ENCODE measurements at regions not wholly inside any gene's neighbourhood (a gene's known extent, or its start where the extent isn't known, plus 50 kb on each side); places are given as distances from the start of the nearest gene placed in this dataset.

DNA sequence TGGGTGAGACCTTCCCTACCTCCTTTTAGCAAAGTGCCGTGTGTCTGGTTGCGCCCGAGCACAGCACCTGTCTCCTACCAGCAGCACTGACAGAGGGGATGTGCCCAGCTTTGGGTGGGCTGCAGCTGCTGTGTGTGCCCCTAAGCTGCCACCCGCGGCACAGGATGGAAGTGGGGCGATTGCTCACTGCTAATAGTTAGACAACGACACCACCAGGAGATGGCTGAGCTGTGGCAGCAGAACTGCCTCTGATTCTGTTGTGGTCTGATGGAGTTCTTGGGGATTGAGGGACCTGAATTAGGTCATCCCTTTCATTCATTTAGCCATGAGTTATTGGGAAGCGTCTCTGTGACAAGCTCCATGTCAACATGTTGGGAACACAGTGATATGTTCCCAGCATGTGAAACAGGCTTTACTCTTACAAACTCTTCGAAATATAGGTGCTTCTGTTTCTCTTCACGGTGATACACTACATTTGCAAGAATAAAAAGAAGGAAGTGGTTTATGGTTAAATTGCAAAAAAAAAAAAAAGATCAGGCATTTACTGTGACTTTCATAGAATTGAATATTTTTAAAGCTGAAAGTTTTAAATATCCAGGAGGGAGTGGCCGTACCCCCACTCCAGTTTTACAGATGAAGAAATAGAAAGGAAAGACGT, 184.4 kb downstream of the MAF start:
- H3K4me1 ChIP-seq: peaks cover 16% of the 10 kb centered on the region
- H3K9me3 ChIP-seq: no peaks in the 10 kb centered on the region
- TF ChIP-seq CTCF (IDR thresholded peaks at IDR 0.05): no peak
- no peaks in the 10 kb centered on the region for H3K36me3 ChIP-seq
- intact Hi-C loops (cut with DNase I): no loop called here
- DNase-seq (no peak), ATAC-seq (no peak)
- H3K27ac ChIP-seq: no peak overlapping the region
- no peaks in the 10 kb centered on the region for H3K27me3 ChIP-seq
- no peak overlapping the region for H3K4me3 ChIP-seq

DNA sequence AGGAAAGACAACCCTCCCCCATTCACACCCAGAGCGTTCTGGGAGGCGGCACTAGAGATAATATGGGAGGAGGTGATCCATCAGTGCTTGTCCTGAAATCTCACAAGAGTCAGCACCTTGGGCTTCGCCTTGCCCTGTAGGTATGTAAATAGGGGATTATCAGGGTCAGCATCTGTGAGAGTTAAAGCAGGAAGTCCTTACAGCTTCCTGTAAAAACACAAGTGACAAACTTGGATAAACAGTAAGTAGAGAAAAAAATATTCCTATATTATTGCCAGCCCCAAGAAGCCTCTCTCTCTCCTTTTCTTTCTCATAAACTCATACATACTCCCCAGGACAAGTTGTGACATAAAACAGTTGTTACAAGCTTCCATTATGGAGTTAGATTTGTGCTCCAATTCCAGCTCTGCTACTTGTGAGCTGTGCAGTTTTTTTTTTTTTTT, 187.7 kb downstream of the MAF start:
- H3K27ac ChIP-seq: no peak overlapping the region
- H3K9me3 ChIP-seq: no peaks in the 10 kb centered on the region
- H3K4me1 ChIP-seq: peaks cover 5% of the 10 kb centered on the region
- no peaks in the 10 kb centered on the region for H3K27me3 ChIP-seq
- no peak for ATAC-seq
- H3K4me3 ChIP-seq: no peak overlapping the region
- H3K36me3 ChIP-seq: no peaks in the 10 kb centered on the region
- no peak for DNase-seq
- intact Hi-C loops (cut with DNase I): no loop called here
- TF ChIP-seq CTCF (IDR thresholded peaks at IDR 0.05): no peak

DNA sequence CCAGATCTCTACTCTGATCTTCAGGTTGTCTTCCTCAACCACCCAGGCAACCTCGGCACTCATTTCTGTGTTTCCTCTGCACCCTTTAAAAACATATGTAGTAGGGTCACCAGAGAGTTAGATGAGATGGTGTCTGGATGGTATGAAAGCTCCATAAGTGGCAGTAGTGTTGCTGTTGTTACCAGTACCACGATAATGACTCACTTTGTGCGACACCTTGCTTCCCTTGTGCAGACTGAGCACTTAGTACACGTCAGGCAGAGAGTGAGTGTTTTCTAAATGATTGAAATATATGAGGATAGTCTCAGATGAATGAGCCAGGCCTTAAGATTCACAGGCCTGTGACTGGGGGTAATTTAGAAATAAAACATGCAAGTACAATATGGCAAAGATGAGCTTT, 188.7 kb downstream of the MAF start:
- Histone ChIP-seq H3K9me3 (no peaks in the 10 kb centered on the region), H3K4me3 (no peak overlapping the region), H3K4me1 (no peaks in the 10 kb centered on the region), H3K27ac (no peak overlapping the region), H3K36me3 (no peaks in the 10 kb centered on the region), H3K27me3 (no peaks in the 10 kb centered on the region)
- ATAC-seq (no peak), DNase-seq (no peak)
- intact Hi-C loops (cut with DNase I): no loop called here
- no peak for TF ChIP-seq CTCF (IDR thresholded peaks at IDR 0.05)

GRCh38 chr16:79411357-79411756, 189.2 kb downstream of the MAF start:
- Histone ChIP-seq H3K36me3 (no peaks in the 10 kb centered on the region), H3K9me3 (no peaks in the 10 kb centered on the region), H3K4me1 (no peaks in the 10 kb centered on the region), H3K4me3 (no peak overlapping the region), H3K27me3 (no peaks in the 10 kb centered on the region), H3K27ac (no peak overlapping the region)
- no peak for ATAC-seq
- DNase-seq: no peak
- intact Hi-C loops (cut with DNase I): no loop called here
- TF ChIP-seq CTCF (IDR thresholded peaks at IDR 0.05): no peak

DNA sequence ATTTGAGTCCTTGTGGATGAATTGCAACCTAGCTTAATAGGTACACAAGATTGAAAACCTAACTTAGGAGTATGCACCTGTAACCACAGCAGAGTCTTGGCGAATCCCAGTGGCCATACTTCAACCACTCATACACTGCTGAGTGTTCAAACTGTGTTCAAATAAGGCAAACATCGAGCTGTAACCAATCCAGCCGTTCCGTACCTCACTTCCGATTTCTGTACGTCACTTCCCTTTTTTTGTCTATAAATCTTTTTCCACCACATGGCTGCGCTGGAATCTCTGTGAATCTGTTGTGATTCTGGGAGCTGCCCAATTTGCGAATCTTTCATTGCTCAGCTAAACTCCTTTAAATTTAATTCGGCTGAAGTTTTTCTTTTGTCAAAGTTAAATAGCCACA, 190.6 kb downstream of the MAF start:
- intact Hi-C loops (cut with DNase I): no loop called here

More for the DNA sequence above, 190.6 kb downstream of the MAF start:
- Histone ChIP-seq H3K9me3 (no peaks in the 10 kb centered on the region), H3K4me1 (no peaks in the 10 kb centered on the region), H3K36me3 (no peaks in the 10 kb centered on the region), H3K27me3 (no peaks in the 10 kb centered on the region), H3K4me3 (no peak overlapping the region), H3K27ac (no peak overlapping the region)
- ATAC-seq (no peak), DNase-seq (no peak)
- no peak for TF ChIP-seq CTCF (IDR thresholded peaks at IDR 0.05)
